ENCODE measurements at regions not wholly inside any gene's neighbourhood (a gene's known extent, or its start where the extent isn't known, plus 50 kb on each side); places are given as distances from the start of the nearest gene placed in this dataset.

DNA sequence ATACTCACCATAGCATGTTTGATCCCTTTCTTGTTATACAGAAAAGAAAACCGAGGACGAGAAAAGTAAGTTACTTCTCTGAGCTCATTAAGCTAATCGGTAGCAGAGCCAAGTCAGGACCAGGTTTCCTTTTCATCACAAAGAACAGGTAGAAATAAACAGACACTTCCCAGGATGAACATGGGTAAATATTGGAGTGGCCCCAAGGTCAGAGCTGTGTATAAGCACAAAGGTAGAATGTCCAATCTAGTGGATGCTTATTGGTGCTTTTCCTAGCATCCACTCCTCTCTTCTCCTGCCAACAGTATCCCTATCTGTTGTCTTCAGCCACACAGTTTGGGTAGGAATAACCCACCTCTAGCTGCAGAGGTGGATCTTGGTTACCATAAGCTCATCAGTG, 52.8 kb upstream of the THUMPD3 start:
- TF ChIP-seq POLR2A (IDR thresholded peaks at IDR 0.05) (no peak), POLR2AphosphoS5 (IDR thresholded peaks at IDR 0.05) (no peak)
- TF ChIP-seq, protein P1, sequence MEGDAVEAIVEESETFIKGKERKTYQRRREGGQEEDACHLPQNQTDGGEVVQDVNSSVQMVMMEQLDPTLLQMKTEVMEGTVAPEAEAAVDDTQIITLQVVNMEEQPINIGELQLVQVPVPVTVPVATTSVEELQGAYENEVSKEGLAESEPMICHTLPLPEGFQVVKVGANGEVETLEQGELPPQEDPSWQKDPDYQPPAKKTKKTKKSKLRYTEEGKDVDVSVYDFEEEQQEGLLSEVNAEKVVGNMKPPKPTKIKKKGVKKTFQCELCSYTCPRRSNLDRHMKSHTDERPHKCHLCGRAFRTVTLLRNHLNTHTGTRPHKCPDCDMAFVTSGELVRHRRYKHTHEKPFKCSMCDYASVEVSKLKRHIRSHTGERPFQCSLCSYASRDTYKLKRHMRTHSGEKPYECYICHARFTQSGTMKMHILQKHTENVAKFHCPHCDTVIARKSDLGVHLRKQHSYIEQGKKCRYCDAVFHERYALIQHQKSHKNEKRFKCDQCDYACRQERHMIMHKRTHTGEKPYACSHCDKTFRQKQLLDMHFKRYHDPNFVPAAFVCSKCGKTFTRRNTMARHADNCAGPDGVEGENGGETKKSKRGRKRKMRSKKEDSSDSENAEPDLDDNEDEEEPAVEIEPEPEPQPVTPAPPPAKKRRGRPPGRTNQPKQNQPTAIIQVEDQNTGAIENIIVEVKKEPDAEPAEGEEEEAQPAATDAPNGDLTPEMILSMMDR (IDR thresholded peaks at IDR 0.05 in 8 of 11, conservative IDR thresholded peaks at IDR 0.05 in 3 of 11): no peak

All from spleen (tissue), 7 donors.